ENCODE measurements at regions not wholly inside any gene's neighbourhood (a gene's known extent, or its start where the extent isn't known, plus 50 kb on each side); places are given as distances from the start of the nearest gene placed in this dataset.

DNA sequence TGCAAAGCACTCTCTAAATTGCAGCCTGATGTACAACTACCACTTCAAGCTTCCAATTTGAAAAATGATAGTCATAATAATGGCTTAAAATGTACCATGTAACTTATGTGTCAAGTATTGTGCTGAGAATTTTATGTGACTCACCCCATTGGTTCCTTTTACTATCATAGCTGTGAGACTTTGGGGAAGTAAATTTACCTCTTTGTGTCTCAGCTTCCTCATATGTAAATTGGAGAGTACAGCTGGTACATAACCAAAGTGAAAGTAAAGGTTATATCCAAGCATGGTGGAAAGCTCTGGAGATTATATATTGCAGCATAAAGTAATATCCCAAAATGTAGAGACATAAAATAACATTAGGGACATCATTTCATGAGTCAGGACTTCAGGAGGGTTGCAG, 2200.4 kb upstream of the C9orf72 start:
- Histone ChIP-seq H2AK5ac (ENCODE audit: low read depth, low read length) (no peak overlapping the region), H4K8ac (ENCODE audit: extremely low read depth, insufficient read depth, low read length) (no peak overlapping the region), H3K4me3 (ENCODE audit: extremely low read depth in 1 of 4, insufficient read depth in 2 of 4, low read depth in 3 of 4, low read length in 4 of 4) (no peak overlapping the region), H4K91ac (replicated peaks; ENCODE audit: insufficient read length, low read length) (no peak overlapping the region), H3K56ac (replicated peaks; ENCODE audit: insufficient read length, low read depth, low read length) (no peak overlapping the region), H3K79me2 (ENCODE audit: control insufficient read depth in 1 of 2, insufficient read depth in 2 of 2, low read length in 2 of 2) (no peaks in the 10 kb centered on the region), H4K5ac (ENCODE audit: insufficient read length, low read depth, low read length) (no peak overlapping the region), H2AFZ (ENCODE audit: low read length) (no peak overlapping the region), H3K9ac (replicated peaks in 1 of 4; ENCODE audit: extremely low read depth in 1 of 4, low read depth in 3 of 4, low read length in 3 of 4) (no peak overlapping the region), H3K27ac (ENCODE audit: low read depth, low read length) (no peak overlapping the region), H3K18ac (ENCODE audit: extremely low read depth, low read length) (no peak overlapping the region), H2BK12ac (ENCODE audit: low read depth, low read length) (no peak overlapping the region), H3K23me2 (ENCODE audit: low read depth, low read length) (no peaks in the 10 kb centered on the region), H3K4me2 (ENCODE audit: insufficient read depth in 1 of 2, low read depth in 2 of 2, low read length in 2 of 2) (no peak overlapping the region), H3K36me3 (ENCODE audit: control insufficient read depth in 2 of 4, insufficient read depth in 4 of 4, low read length in 3 of 4) (no peaks in the 10 kb centered on the region), H3K27me3 (replicated peaks in 1 of 4; ENCODE audit: control insufficient read depth in 3 of 4, extremely low read depth in 1 of 4, insufficient read depth in 3 of 4, low read length in 3 of 4) (no peaks in the 10 kb centered on the region), H3K4ac (replicated peaks; ENCODE audit: insufficient read length, low read depth, low read length) (no peak overlapping the region), H3K23ac (ENCODE audit: insufficient read length) (no peak overlapping the region), H2BK5ac (ENCODE audit: low read depth, low read length) (no peak overlapping the region), H3K79me1 (ENCODE audit: low read depth, low read length) (no peaks in the 10 kb centered on the region), H2BK15ac (ENCODE audit: low read length) (no peak overlapping the region), H4K20me1 (replicated peaks in 1 of 2; ENCODE audit: control insufficient read depth in 1 of 2, insufficient read depth in 2 of 2, low read length in 2 of 2) (no peaks in the 10 kb centered on the region), H2BK20ac (ENCODE audit: low read length) (no peak overlapping the region), H3K4me1 (replicated peaks in 1 of 4; ENCODE audit: control insufficient read depth in 3 of 4, insufficient read depth in 4 of 4, low read length in 3 of 4) (no peaks in the 10 kb centered on the region), H3K14ac (ENCODE audit: insufficient read length) (no peak overlapping the region), H2BK120ac (replicated peaks; ENCODE audit: low read depth, low read length) (no peak overlapping the region), H3K9me3 (ENCODE audit: insufficient read depth in 2 of 2, low read depth in 1 of 2, low read length in 1 of 2) (no peaks in the 10 kb centered on the region)
- POLR2A ChIA-PET (ENCODE audit: partially characterized antibody), result no interaction called here
- FAIRE-seq (no peak), DNase-seq (ENCODE audit: low read depth in 1 of 2, low spot score in 2 of 2) (no peak)
- CTCF ChIA-PET (ENCODE audit: partially characterized antibody), result no interaction called here
- TF ChIP-seq SIRT6 (IDR thresholded peaks at IDR 0.05; ENCODE audit: low read length) (no peak), CEBPB (IDR thresholded peaks at IDR 0.05; ENCODE audit: low read depth, low read length) (no peak), CHD2 (IDR thresholded peaks at IDR 0.05; ENCODE audit: low read length) (no peak), PHF8 (conservative IDR thresholded peaks at IDR 0.05; ENCODE audit: low read depth, low read length) (no peak), EGR1 (IDR thresholded peaks at IDR 0.05; ENCODE audit: borderline replicate concordance, low read depth, low read length) (no peak), CBX8 (IDR thresholded peaks at IDR 0.05; ENCODE audit: borderline replicate concordance, low read depth, low read length) (no peak), BACH1 (IDR thresholded peaks at IDR 0.05; ENCODE audit: low read length) (no peak), TAF7 (optimal IDR thresholded peaks at IDR 0.05; ENCODE audit: borderline replicate concordance, low read depth, low read length) (no peak), POU5F1 (IDR thresholded peaks at IDR 0.05; ENCODE audit: low read depth, low read length) (no peak), GTF2F1 (IDR thresholded peaks at IDR 0.05; ENCODE audit: borderline replicate concordance, low read depth, low read length) (no peak), CTBP2 (IDR thresholded peaks at IDR 0.05; ENCODE audit: borderline replicate concordance, insufficient read depth, insufficient read length, low read length) (no peak), FOSL1 (IDR thresholded peaks at IDR 0.05; ENCODE audit: insufficient read depth, low read depth, low read length) (no peak), ASH2L (IDR thresholded peaks at IDR 0.05; ENCODE audit: low read length) (no peak), RAD21 (IDR thresholded peaks at IDR 0.05 in 1 of 2, conservative IDR thresholded peaks at IDR 0.05 in 1 of 2; ENCODE audit: low read depth in 2 of 2, low read length in 2 of 2) (no peak), YY1 (IDR thresholded peaks at IDR 0.05; ENCODE audit: low read depth, low read length) (no peak)
- TF ChIP-seq, protein P1, sequence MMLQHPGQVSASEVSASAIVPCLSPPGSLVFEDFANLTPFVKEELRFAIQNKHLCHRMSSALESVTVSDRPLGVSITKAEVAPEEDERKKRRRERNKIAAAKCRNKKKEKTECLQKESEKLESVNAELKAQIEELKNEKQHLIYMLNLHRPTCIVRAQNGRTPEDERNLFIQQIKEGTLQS (IDR thresholded peaks at IDR 0.05; ENCODE audit: insufficient read depth, low read depth, low read length), result no peak
